Activated gamma-delta T cell treated with anti-CD3 and anti-CD28 coated beads, Interleukin-2, amount 50 U/mL, for 16 hours (primary cell): ENCODE measurements at regions not wholly inside any gene's neighbourhood (a gene's known extent, or its start where the extent isn't known, plus 50 kb on each side); places are given as distances from the start of the nearest gene placed in this dataset.
"Not testable (repeated sequence)": the region's sequence is repeated elsewhere in the genome, so short reads cannot be mapped to it uniquely, and the experiment has no call there.

ENCODE experiments used
- DNase-seq: peaks from one replicate; pipeline ENCODE4 v3.0.0-alpha.2; 2020; ENCODE audit warnings: low read depth

DNA sequence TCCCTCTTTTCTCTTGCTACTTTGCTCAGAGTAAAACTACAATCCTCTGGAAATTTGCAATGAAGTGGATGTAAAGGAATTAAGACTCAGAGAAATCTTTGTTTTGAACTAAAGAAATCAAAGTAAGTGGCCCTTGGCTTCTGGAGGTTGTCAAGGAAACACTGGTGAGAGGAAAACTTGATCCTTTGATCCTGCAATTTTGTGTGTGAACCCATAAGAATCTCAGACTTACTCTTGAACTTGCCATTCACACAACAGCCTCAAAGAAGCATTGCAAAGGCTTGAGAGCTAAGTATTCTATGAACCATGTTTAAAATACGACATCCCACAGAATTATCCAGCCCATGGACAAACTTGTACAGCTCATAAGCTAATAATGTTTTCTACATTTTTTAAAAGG, 827.5 kb downstream of the TAF11L14 start:
- no peak for DNase-seq

DNA sequence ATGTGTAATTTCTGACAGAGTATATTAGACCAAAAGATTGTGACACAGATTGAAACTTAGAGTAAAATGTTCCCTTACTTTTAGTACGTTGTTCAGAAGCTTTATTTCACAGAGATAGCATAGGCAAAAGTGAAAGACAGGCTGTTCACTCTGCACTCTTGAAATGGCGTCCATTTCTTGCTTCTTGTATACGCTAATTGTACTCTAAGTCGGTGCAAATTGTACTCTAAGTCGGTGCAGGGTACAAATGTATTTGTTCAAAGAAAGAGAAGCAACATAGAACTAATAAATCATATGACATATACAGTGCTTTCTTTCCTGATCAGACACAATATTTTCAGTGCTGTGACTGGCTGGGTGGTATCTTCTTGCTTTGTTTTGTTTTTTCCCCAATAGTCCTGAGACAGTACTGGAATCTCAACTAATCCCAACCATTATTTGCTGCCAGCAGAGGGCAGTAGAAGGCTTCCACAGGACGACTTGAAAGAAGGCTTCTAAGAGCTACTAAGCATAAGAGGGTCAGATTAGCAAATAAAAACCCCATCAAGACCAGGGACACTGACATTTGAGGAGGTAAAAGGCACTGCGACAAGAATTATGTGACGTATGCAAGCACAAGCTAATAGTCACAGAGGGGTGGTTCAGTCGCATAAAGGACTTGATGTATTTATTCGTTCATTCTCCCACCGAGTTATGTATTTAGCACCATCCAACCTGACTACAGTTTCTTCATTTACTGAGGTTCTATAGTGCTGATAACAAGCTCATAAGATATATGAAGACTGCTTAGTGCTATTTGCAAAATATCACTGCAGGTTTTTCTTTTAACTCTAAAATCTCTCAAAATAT, 831.8 kb downstream of the TAF11L14 start:
- DNase-seq, result no peak

DNA sequence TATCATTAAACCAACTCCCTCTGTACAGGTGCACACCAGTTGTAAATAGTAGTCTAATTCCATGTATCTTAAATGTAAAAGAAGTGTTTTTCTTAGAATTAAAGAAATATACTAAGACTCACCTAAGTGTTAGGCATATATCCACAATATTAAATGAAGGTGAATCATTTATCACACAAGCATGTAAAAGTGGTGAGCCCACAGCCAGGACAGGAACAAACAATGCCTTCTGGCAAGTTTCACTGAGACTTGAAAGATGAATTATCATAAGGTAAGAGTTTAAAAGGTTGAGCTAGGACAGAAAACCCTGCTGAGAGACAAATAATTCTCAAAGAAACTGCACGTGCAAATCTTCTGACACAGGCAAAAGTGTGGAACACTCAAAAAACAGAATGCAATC, 832.5 kb downstream of the TAF11L14 start:
- no peak for DNase-seq

DNA sequence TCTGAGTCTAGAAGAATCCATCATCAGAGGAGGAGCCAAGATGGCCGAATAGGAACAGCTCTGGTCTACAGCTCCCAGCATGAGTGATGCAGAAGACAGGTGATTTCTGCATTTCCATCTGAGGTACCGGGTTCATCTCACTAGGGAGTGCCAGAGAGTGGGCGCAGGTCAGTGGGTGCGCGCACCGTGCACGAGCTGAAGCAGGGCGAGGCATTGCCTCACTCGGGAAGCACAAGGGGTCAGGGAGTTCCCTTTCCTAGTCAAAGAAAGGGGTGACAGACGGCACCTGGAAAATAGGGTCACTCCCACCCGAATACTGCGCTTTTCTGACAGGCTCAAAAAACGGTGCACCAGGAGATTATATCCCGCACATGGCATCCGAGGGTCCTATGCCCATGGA, 837.5 kb downstream of the TAF11L14 start:
- not testable (repeated sequence) for DNase-seq

DNA sequence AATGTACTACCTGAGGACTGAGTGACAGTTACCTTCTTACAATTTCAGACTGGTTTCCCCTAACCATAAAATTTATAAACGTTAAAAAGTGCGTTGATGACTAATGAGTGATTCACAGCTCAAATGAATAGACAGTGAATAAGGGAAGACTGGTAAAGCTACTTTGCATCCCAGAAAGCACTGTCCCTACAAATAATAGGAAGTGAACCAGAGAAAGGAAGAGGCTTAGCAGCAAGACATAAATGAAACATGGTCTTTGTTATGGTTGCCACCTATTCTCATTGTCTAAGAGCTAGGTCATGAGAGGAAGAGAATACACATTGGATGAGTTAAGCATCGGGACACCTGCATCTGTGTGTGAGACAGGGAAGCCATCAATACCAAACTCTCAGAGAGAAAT, 849.2 kb downstream of the TAF11L14 start:
- DNase-seq, result no peak

DNA sequence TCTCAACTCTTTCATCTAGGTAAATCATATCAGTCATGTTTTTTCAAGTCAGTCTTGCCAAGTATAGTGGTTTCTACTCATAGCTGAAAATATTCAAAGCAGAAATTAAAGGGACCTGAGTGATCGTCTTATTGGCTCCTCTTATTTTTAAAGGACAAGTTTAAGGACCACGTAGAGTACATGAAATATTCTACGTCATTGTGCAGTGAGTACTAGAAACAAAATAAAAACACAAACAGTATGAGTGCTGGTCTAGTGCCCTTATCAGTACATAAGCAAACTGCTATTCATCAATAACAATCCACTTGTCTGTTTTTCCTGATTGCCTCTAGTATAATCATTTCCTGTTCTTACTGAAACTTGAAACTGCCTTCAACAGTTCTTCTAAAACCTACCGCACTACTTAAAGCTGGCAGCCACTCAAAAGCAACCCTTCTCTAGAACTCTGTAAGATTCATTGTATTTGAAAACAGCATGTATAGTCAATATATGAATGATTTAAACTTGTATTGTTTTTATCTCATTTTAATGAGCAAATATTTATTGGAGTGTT, 853.7 kb downstream of the TAF11L14 start:
- no peak for DNase-seq

DNA sequence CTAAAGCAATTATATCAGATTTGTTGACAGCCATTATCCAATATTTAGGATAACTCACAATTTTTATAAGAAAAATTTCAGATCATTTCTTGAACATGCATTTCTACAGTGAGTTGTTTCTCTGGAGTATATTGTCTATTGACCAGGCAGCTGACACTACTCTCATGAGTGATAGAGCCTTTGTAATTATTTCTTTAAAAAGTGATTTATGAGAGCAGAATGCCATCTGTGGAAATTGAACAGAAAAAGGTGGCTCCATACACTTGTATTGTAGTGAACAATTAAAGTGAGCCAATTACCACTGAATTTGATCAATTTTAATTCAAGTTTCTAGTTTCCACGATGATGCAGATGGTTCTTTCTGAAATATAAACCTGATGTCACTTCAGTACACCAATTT, 855.4 kb downstream of the TAF11L14 start:
- no peak for DNase-seq

DNA sequence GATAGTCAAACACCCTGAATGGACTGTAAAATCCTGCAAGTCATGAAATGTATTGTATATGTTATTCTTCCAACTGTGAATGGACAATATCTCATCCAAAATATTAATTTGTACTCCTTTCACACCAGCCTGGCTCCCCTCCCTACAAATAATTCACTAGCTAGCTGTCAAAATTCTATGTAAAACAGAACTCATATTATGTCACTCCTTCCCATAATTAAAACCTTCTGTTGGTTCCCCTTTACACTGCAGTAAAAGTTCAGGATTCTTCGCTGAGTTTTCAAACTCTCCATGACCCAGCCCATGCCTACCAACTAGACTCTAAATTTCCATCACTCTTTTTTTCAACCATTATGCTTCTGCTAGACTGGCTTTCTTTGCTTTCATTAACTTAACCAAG, 857.1 kb downstream of the TAF11L14 start:
- DNase-seq, result no peak

DNA sequence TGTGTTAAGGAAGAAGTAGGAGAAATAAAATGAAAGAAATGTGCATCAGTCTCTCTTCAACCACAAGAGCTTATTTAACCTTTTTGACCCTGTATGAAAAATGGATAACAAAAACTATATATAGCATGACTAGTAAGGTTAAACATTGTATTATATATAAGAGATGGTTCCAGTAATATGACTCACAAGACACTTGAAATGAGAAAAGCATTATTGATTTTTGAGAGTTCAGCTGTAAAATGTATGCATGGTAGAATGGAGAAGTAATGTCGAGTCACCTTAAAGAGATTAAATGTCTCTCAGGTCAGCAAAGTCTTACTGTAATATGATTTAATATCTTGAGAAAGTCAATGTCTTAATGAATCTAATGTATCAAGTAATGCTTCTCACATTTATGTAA, 860.9 kb downstream of the TAF11L14 start:
- DNase-seq, result no peak

DNA sequence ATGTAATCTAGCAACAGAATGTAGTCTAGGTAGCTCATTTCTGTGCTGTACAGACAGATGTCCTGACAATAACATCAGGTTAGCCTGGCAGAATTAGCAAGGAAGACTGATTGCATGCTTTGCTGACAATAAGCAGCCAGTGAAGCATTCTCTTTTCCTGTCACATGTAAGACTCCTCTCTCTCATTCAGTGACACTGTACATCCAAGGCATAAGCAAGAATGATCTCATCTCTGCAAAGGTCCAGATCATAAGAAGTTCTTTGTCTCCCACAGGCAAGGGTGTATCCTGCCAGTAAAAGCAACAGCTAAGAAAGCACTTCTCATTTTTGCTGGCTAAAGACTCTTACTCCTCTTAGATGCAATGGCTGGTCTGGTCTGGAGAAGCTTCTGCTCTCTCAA, 861.8 kb downstream of the TAF11L14 start:
- no peak for DNase-seq

DNA sequence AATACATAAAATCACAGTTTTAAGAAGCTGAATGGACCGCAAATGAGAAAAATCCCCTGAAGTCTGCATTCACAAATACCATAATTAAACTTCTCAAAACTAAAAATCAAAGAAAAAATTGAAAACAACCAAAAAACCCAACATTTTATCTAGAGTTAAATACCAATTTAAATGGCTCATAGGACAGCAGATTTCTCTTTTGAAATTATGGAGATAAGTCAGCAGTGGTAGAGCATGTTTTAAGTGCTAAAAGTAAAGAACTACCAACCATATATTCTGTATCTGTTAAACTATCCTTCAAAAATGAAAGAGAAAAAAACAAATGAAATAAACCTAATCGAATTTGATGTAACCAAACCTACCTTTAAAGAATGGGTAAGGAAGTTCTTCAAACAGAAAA, 862.8 kb downstream of the TAF11L14 start:
- DNase-seq, result no peak

DNA sequence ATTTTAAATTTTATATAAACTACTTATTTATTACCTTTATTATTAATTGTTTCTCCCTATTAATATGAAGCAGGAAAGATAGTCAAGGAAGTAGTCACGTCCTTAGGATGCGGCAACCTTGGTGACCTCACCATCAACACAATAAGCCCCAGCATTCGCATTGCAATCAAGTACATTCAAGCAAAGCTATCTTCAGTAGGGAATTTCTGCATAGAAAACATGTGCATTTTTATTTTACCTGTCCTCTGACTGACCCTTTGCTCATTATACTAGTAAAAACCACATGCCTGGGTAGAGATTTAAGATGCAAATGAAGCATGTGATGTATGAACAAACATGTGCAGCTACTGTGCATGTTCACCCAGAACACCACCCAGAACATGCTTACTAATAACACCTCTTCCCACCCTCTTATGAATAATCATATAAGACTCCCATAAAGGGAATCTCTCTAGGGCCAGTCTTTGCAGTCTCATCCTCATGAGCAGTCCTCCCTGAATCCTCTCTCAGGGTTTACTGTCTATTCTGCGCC, 869.6 kb downstream of the TAF11L14 start:
- DNase-seq, result no peak

DNA sequence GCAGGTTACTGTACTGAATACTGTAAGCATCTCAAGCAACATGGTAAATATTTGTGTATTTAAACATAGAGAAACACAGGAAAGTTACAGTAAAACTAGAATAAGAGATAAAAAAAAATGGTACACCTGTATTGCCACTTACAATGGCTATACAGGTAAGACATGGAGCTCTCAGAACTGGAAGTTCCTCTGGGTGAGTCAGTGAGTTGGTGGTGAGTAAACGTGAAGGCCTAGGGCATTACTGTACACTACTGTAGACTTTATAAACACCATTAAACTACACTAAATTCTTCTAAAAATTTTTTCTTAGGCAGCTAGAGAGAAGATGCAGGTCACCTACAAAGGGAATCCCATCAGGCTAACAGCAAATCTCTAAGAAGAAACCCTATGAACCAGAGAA, 872.9 kb downstream of the TAF11L14 start:
- no peak for DNase-seq

DNA sequence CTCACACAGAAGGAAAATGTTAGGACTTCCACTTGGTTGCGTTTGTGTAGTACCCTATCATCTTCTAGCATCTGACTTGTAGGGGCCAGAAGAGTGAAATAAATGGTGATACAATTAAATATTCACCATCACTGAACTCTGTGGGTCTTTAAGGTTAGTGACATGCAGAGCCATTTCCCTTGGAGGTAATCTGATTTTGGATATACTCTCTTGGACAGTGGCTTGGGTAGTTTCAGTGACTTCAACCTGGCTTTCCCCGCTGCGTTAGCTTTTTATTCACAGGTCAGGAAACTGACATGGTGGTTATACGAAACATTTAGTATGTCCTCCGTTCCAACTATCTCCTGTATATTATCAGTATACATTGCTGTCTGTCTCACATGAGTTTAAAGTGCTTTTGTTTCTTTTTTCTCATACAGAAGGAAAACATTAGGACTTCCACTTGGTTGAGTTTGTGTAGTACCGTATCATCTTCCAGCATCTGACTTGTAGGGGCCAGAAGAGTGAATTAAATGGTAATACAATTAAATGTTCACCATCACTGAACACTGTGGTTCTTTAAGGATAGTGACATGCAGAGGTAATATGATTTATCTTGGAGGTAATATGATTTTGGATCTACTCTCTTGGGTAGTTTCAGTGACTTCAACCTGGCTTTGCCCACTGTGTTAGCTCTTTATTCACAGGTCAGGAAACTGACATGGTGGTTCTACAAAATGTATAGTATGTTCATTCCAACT, 883.6 kb downstream of the TAF11L14 start:
- DNase-seq, result no peak

DNA sequence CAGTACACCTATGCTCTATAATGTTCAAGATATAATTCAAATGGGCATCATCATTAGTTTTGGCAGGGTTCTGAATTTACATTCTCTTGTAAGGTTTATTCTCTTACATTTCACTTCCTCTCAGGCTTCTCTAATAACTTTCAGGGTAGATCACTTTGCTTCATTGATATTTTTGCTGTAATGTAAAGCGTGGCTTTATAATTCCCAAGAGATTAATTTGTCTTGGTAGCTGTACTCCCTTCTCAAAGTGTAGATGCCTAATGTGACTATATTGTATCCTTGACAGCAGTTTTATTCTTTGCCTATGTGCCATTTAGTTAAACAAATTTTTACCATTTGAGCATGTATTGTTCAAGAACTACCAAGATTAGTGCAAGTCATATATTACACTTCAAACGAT, 889.1 kb downstream of the TAF11L14 start:
- DNase-seq, result no peak

DNA sequence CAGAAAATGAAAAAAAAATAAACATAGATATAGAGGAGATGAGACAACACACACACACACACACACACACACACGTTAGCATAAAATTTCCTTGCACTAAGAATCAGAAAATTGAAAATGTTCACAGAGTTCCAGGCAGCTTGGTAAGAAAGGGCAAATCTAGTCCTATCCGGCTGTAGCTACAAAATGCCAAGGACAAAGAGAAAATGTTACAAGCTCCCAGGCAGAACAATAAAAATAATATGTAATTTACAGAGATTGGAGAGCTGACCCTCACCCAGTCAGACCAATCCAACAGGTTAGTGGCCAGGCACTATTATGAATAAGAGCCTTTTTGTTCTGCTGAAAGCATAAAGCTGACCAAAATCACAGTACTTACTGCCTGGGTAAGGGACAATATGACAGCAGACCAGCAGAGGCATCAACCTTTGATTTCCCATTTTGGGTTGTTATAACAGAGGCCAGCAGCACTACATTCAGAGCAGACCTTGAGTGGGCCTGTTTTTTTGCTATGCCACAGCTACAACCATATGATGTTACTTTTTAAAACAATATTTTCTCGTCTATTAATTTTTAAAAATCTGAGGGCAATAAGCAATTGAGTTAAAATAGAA, 892.6 kb downstream of the TAF11L14 start:
- DNase-seq, result no peak

DNA sequence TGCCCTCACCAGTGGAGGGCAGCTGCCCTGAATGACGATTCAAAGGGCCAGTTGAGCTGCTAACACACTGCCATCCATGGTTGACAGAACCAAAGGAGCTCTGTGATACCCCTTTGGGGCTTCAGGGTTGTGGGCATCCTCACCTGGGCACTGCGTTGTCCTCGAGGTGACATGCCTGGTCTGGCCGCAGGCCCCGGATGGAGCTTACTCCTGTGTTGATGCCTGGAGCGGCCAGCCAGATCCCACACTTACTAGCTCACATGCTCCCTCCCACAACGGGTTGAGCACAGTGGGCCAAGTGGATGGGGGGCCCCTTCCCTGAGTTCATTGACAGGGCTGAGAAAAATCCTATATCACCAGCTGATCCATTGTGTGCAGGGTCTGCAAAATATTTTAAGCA, 898.9 kb downstream of the TAF11L14 start:
- DNase-seq, result no peak

DNA sequence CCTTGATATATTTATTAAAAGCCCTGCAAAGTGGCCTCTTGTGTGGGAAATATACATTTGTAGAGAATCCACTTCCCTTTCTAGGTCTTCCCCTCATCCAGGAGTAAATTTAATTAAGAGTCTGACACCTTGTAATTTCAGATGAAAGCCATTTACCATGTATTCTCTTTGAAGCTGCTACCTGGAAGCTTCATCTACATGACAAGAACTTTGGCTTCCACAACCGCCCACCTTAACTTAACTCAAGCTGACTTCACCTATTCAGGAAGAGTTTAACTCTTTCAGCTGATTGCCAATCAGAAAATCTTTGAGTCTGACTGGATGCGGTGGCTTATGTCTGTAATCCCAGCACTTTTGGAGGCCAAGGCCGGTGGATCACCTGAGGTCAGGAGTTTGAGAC, 899.9 kb downstream of the TAF11L14 start:
- no peak for DNase-seq

DNA sequence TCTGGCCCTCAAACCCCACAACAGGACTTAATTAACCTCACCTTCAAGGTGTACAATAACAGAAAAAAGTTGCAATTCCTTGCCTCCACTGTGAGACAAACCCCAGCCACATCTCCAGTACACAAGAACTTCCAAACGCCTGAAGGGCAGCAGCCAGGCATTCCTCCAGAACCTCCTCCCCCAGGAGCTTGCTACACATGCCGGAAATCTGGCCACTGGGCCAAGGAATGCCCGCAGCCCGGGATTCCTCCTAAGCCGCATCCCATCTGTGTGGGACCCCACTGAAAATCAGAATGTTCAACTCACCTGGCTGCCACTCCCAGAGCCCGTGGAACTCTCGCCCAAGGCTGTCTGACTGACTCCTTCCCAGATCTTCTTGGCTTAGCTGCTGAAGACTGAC, 901.5 kb downstream of the TAF11L14 start:
- DNase-seq, result not testable (repeated sequence)

DNA sequence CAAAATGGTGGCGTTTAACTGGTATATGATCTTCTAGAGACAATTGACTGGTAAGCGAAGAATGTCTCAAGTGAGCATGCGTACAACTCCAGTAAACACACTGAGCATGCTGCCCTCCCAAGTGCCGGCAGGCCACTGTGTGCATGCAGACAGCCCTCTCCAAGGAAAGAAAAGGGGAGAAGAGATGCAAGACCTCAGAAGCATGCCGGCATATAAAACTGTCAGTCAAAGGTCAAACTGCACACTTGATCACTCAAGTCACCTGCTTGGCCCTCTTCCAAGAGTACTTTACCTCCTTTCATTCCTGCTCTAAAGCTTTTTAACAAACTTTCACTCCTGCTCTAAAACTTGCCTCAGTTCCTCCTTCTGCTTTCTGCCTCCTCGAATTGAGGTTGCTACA, 910.2 kb downstream of the TAF11L14 start:
- no peak for DNase-seq

DNA sequence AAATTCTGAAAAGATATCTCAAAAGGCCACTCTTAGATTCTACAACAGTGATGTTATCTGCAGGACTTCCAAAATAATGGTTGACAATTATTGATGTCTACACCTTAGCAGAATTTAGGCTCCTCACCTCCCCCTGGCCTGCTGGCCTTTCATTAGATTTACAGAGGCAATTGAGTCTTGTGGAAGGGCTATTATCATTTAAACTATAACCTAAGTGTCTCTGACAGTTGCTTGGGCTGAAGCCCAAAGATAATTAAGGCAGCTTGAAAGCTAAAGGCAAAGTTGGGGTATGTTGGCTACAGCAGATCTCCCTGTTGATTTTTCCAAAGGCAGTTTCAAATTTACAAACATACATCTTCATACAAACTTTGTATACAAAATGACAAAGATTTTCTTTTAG, 912.3 kb downstream of the TAF11L14 start:
- DNase-seq, result no peak

DNA sequence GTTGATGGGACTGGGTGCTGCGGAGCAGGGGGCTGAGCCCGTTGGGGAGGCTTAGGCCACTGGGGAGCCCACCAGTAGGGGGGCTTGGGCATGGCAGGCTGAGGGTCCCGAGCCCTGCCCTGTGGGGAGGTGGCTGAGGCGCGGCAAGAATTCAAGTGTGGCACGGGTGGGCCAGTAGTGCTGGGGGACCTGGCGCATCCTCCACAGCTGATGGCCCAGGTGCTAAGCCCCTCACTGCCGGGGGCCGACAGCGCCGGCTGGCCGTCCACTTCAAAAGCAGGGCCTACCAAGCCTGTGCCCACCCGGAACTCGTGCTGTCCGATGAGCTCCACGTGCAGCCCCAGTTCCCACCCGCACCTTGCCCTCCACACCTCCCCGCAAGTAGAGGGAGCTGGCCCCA, 917.5 kb downstream of the TAF11L14 start:
- no peak for DNase-seq

DNA sequence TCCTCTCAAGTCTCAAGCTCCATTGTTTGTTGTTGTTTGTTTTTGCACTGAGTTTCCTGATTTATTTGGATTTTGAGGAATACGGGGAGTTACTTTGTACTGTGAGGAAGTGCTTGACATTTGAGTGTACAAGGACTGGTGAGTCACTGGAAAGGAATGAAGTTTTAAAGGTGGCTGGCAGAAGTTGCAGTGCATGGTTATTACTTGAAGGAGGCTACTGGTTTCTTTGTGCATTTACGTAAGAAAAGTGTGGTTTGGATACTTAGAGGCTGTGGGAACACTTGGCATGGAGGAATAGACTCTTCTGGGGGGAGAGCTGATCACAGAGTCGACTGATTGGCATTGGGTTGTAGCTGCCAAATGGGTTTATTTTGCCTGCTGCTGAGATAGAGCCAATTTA, 919.0 kb downstream of the TAF11L14 start:
- DNase-seq, result no peak
